Neuron (in vitro differentiated cells): ENCODE measurements at regions not wholly inside any gene's neighbourhood (a gene's known extent, or its start where the extent isn't known, plus 50 kb on each side); places are given as distances from the start of the nearest gene placed in this dataset.
"Not testable (repeated sequence)": the region's sequence is repeated elsewhere in the genome, so short reads cannot be mapped to it uniquely, and the experiment has no call there.

Source experiments
- H2AFZ ChIP-seq: one replicate; pipeline ENCODE4 v1.6.1; 2013; ENCODE audit warnings: low read depth, mild to moderate bottlenecking, inconsistent platforms, low read length, moderate library complexity
- H3K27me3 ChIP-seq: one replicate; pipeline ENCODE4 v1.6.1; 2013; ENCODE audit warnings: low read length; ENCODE audit not compliant: insufficient read depth
- H3K36me3 ChIP-seq: one replicate; pipeline ENCODE4 v1.6.1; 2013; ENCODE audit warnings: low read length; ENCODE audit not compliant: insufficient read depth
- H3K4me1 ChIP-seq: one replicate; pipeline ENCODE4 v1.6.1; 2013; ENCODE audit warnings: low read length; ENCODE audit not compliant: insufficient read depth
- H3K4me3 ChIP-seq: 2 replicates; pipeline ENCODE4 v1.5.1; 2013; ENCODE audit warnings: mild to moderate bottlenecking, low read length, moderate library complexity
- H3K9me3 ChIP-seq: one replicate; pipeline ENCODE4 v1.6.1; 2013; ENCODE audit warnings: low read length

- no peak overlapping the region for H3K4me3 ChIP-seq
- no peaks in the 10 kb centered on the region for H3K9me3 ChIP-seq
- no peaks in the 10 kb centered on the region for H3K36me3 ChIP-seq
- no peaks in the 10 kb centered on the region for H3K27me3 ChIP-seq
- H2AFZ ChIP-seq = no peak overlapping the region
- no peaks in the 10 kb centered on the region for H3K4me1 ChIP-seq
Observed at GRCh38 chr20:12835999-12836398, 172.8 kb upstream of the SPTLC3 start.

GRCh38 chr20:12837646-12838045 is 171.1 kb upstream of the SPTLC3 start:
- H3K27me3 ChIP-seq = no peaks in the 10 kb centered on the region
- H2AFZ ChIP-seq = no peak overlapping the region
- no peaks in the 10 kb centered on the region for H3K9me3 ChIP-seq
- H3K36me3 ChIP-seq = no peaks in the 10 kb centered on the region
- no peaks in the 10 kb centered on the region for H3K4me1 ChIP-seq
- H3K4me3 ChIP-seq = no peak overlapping the region

- H3K27me3 ChIP-seq = no peaks in the 10 kb centered on the region
Observed at GRCh38 chr20:12838261-12838866, 170.4 kb upstream of the SPTLC3 start.

DNA sequence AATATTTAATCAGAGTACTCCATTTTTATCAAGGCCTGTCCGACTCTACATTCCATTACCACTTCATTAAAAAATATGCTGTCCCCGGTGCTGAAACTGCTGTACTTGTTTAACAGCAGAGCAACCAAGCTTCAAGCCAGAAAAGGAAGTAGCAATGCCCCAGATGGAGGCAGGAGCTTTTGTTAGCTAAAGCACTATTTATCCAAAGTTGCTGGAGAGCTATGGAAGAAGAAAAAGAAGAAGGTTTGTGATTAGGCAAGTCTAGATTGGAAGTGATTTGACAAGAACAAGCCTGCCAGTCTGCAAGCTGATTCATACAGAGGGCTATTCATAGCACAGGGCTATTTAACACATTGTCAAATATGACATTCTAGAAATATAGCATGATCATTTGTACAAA is 160.9 kb upstream of the SPTLC3 start:
- no peaks in the 10 kb centered on the region for H3K9me3 ChIP-seq
- no peaks in the 10 kb centered on the region for H3K36me3 ChIP-seq
- no peak overlapping the region for H3K4me3 ChIP-seq
- no peaks in the 10 kb centered on the region for H3K27me3 ChIP-seq
- no peak overlapping the region for H2AFZ ChIP-seq
- H3K4me1 ChIP-seq = no peaks in the 10 kb centered on the region

More at GRCh38 chr20:12838261-12838866, 170.4 kb upstream of the SPTLC3 start:
- no peak overlapping the region for H3K4me3 ChIP-seq
- no peaks in the 10 kb centered on the region for H3K36me3 ChIP-seq
- no peaks in the 10 kb centered on the region for H3K9me3 ChIP-seq
- no peaks in the 10 kb centered on the region for H3K4me1 ChIP-seq
- H2AFZ ChIP-seq = no peak overlapping the region

GRCh38 chr20:12849225-12849910 is 159.4 kb upstream of the SPTLC3 start:
- Histone ChIP-seq H3K36me3 (no peaks in the 10 kb centered on the region), H3K4me3 (no peak overlapping the region), H3K27me3 (no peaks in the 10 kb centered on the region), H2AFZ (no peak overlapping the region), H3K9me3 (no peaks in the 10 kb centered on the region), H3K4me1 (no peaks in the 10 kb centered on the region)

DNA sequence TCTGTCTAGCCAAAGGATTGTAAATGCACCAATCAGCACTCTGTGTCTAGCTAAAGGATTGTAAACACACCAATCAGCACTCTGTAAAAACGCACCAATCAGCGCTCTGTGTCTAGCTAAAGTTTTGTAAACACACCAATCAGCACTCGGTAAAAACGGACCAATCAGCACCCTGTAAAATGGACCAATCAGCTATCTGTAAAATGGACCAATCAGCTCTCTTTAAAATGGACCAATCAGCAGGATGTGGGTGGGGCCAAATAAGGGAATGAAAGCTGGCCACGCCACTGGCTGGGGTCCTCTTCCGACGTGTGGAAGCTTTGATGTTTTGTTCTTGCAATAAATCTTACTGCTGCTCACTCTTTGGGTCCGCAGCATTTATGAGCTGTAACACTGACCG is 151.1 kb upstream of the SPTLC3 start:
- not testable (repeated sequence) for H3K27me3 ChIP-seq, H3K9me3 ChIP-seq, H3K4me3 ChIP-seq, H3K4me1 ChIP-seq, H3K36me3 ChIP-seq, H2AFZ ChIP-seq

- Histone ChIP-seq H3K9me3 (no peaks in the 10 kb centered on the region), H3K4me3 (no peak overlapping the region), H3K36me3 (no peaks in the 10 kb centered on the region), H3K27me3 (no peaks in the 10 kb centered on the region), H2AFZ (no peak overlapping the region), H3K4me1 (no peaks in the 10 kb centered on the region)
Observed at GRCh38 chr20:12860619-12861247, 148.0 kb upstream of the SPTLC3 start.

- Histone ChIP-seq H3K36me3 (no peaks in the 10 kb centered on the region), H3K9me3 (no peaks in the 10 kb centered on the region), H2AFZ (no peak overlapping the region), H3K4me3 (no peak overlapping the region), H3K27me3 (no peaks in the 10 kb centered on the region), H3K4me1 (no peaks in the 10 kb centered on the region)
Observed at GRCh38 chr20:12869669-12870068, 139.1 kb upstream of the SPTLC3 start.

DNA sequence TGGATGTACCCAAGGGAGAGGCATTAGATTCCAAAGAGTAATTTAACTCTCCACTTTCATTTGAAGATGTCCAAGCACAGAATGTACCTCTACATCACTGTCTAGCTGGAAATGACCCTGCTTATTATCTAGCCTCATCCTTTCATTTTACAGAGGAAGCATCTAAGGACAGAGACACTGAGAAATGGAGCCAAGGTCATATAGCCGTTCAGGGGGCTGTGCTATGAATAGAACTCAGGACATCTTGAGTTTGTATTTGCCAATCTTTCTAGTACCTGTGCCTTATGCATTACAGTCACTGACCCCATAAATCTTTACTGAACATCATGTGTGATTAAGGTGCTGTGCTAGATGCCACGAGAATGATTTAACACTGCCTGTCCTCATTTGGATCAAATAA is 138.2 kb upstream of the SPTLC3 start:
- H2AFZ ChIP-seq = no peak overlapping the region
- H3K36me3 ChIP-seq = no peaks in the 10 kb centered on the region
- H3K27me3 ChIP-seq = no peaks in the 10 kb centered on the region
- H3K9me3 ChIP-seq = no peaks in the 10 kb centered on the region
- H3K4me3 ChIP-seq = no peak overlapping the region
- H3K4me1 ChIP-seq = no peaks in the 10 kb centered on the region

GRCh38 chr20:12874933-12875332 is 133.8 kb upstream of the SPTLC3 start:
- Histone ChIP-seq H3K27me3 (no peaks in the 10 kb centered on the region), H3K4me1 (no peaks in the 10 kb centered on the region), H2AFZ (no peak overlapping the region), H3K36me3 (no peaks in the 10 kb centered on the region), H3K9me3 (no peaks in the 10 kb centered on the region), H3K4me3 (no peak overlapping the region)

DNA sequence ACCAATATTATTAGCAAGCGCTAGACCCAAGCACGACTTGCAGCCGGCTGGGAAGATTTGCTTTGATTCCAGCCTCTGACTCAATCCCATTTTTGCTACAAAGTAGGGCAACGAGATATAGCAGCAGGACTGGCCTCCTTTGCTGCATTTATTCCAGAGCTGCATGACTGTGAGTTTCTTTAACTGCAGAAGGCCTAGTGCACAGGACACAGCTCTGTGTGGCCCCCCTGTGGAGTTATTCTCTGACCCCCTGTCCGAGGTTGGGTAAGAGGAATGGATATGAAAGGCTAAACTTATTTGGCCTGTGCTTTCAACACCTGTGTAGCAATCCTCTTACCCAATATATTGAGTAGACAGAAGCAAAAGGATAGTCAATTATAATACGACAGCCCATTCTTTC is 133.3 kb upstream of the SPTLC3 start:
- H3K4me3 ChIP-seq = no peak overlapping the region
- no peaks in the 10 kb centered on the region for H3K27me3 ChIP-seq
- no peaks in the 10 kb centered on the region for H3K9me3 ChIP-seq
- H3K4me1 ChIP-seq = no peaks in the 10 kb centered on the region
- H3K36me3 ChIP-seq = no peaks in the 10 kb centered on the region
- no peak overlapping the region for H2AFZ ChIP-seq

DNA sequence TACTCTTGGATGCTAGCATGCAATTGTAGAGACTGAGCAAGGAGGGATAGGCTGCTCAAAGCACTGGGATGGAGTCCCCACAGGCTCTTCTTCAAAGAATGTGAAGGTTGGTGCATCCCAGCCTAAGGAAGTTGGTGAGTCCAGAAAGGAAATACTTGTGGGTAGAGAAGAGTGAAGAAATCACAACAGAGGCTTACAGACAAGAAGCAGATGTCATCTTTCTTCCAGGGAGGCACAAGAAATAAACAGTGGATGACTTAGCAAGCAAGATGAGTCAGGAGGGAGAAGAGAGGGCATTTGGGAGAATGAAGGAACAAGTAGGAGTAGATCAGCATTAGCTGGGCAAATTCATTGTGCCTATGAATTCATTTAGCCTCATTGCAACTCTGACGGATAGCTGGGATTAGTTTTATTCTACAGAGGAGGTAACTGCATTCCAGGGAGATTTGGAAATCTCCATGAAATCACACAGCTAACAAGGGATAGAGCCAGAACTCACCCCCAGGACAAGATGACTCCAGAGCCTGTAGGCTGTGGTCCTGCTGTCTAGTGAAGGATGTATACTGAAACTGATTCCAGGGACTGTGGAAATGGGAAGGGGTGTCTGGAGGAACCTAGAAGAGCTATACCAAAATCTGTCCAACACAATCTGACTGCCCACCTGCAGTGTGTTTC is 125.8 kb upstream of the SPTLC3 start:
- no peaks in the 10 kb centered on the region for H3K4me1 ChIP-seq
- no peak overlapping the region for H2AFZ ChIP-seq
- H3K36me3 ChIP-seq = no peaks in the 10 kb centered on the region
- H3K4me3 ChIP-seq = no peak overlapping the region
- H3K9me3 ChIP-seq = no peaks in the 10 kb centered on the region
- no peaks in the 10 kb centered on the region for H3K27me3 ChIP-seq

GRCh38 chr20:12883507-12883885 is 125.3 kb upstream of the SPTLC3 start:
- H3K27me3 ChIP-seq = no peaks in the 10 kb centered on the region
- H3K36me3 ChIP-seq = no peaks in the 10 kb centered on the region
- H3K4me3 ChIP-seq = no peak overlapping the region
- no peak overlapping the region for H2AFZ ChIP-seq
- no peaks in the 10 kb centered on the region for H3K9me3 ChIP-seq
- no peaks in the 10 kb centered on the region for H3K4me1 ChIP-seq
